ENCODE measurements at regions not wholly inside any gene's neighbourhood (a gene's known extent, or its start where the extent isn't known, plus 50 kb on each side); places are given as distances from the start of the nearest gene placed in this dataset.

DNA sequence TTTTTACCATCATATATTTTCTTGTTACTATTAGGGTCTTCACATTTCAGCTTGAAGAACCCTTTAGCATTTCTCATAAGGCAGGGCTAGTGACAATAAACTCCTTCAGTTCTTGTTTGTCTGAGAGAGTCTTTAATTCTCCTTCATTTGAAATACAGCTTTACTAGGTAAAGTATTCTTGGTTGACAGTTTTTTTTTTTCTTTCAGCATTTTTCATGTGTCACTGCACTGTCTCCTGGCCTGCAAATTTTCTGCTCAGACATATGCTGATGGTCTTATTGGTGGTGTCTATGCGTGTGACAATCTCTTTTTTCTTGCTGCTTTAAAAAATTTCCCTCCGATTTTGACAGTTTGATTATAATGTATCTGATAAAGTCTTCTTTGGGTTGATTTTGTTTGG is 399.9 kb downstream of the SH3GL2 start:
- DNase-seq = no peak

DNA sequence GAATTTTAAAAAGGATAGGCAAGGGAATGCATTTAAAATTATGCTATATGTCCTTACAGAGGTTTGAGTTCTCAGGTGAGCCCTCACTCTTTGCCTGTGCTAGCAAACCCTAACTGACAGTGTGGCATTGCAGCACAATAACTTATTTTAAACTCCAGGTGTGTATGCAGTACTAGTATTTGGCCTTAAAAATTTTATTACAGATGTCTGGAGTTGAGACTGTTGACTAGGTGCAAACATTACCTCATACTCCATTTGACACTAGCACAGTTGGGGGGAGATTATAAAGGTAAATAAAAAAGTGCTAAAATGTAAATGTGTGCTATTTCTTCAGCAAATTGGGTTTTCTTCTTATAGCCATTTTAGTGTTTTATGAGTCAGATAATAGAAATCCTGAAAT is 407.7 kb downstream of the SH3GL2 start:
- no peak for DNase-seq

DNA sequence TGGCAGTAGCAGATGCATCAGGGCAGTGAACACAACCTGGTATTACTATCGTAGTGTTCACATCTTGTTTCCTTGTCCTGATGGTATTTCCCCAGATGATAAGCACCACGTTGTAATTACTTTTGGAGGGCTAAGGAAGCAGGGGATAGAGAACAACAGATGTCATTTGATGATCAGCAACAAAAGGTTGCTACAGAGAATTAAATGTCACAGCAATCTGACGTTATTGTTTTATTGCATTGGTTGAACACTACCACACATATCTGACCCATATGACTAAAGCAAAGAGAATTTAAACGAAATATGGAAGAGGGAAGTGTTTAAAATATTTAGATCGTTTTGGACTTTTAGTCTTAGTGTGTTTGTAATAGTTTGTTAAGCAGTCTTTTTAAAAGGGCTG is 408.3 kb downstream of the SH3GL2 start:
- DNase-seq = no peak

DNA sequence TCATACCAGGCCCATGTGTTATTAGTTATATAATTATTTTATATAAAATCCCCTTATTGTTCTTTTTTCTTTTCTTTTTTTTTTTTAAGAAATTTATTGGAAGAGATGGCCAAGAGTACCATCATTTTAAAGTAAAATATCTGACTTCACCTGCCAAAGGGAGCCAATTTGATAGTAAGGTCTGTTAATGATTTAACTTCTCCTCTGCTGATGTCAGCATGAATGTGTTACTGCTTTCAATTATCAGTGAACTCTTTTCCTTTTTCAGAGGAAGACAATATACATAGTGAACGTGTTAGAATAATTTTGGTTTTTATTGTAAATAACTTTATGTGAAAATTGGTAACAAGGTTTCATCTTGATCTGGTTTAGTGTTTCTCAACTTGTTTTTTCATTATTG is 409.6 kb downstream of the SH3GL2 start:
- DNase-seq = no peak

DNA sequence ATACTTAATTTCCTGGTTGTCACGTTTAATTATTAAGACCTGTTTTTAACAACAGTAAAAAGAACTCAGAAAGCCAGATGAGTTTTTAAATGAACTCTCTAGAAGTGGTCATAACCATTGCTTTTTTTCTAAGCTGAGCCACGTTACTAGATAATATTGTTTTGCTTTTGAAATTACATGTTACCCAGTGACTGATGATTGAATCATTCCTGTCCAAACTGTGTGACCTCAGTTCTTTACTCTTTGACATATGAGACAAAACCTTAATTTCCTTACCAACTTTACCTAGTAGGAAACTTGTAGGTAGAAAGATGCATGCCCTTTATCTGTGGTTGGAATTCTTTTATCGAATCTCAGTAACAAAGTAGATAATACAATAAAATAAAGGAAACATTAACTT is 411.7 kb downstream of the SH3GL2 start:
- DNase-seq = no peak

DNA sequence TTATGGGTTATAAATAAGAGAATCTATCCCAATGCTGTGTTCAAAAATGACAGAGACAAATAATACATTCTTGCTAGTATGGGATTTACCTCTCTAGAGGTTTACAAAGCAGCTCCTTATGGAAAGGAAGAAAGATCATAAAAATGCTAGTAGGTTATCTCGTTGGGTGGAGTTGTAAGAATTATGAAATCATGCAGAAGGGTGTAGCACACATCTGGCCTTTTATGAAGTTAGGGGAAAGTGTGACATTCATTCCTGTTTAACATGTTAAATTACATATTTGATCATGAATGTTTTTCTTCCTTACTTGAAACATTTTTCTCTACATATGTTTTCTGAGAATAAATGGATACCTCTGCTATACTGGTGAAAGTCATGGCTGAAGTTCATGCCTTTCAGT is 414.2 kb downstream of the SH3GL2 start:
- DNase-seq = no peak

DNA sequence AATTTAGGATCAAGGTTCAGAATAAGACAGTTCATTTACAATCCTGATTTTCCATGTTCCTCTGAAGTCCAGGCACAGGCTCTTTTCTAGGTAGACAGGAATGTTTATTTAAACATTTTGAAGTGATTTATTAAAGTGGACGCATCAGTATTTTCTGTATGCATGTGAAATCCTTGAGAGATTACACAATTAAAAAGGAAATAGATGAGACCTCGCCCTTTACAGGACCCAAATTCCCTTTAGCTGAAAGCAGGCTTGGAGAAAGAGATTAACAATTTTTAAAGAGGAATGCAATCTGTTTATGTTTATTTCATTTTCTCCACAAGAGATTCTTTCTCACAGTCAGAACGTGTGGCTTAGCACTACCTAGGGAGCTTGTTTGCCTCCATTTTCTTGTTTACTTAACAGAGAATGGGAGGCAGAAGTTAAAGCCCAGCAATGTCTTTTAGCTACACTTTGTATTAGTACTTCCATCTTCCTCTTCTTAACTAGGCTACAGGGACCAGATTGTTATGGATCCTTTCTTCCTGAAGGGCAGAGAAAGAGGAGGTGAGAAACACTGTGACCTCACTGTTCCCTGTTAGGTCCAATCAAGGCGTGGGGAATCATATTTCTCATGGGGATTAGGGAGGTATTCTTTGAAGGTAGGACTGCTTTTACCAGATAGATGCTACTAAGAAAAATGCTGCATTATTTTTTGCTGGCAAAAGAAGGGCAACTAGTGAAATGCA is 416.0 kb downstream of the SH3GL2 start:
- DNase-seq = no peak

DNA sequence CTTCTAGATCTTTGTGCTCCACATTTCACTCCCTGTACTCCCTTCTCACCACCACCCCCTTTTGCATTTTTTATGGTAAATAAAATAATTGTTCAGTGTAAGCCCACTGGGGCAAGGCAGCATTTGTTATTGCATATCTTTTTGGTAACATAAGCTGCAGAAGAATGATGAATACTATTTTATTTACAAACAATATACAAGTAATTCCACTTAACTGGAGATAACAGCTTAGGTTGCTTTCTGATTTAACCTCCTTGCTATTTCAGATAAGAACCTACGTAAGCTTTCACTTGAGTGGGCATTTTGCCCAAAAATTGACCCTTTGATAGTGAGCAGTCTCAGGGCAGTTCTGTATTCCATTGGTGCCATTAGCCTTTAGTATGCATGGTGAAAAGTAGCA is 417.9 kb downstream of the SH3GL2 start:
- DNase-seq = no peak

DNA sequence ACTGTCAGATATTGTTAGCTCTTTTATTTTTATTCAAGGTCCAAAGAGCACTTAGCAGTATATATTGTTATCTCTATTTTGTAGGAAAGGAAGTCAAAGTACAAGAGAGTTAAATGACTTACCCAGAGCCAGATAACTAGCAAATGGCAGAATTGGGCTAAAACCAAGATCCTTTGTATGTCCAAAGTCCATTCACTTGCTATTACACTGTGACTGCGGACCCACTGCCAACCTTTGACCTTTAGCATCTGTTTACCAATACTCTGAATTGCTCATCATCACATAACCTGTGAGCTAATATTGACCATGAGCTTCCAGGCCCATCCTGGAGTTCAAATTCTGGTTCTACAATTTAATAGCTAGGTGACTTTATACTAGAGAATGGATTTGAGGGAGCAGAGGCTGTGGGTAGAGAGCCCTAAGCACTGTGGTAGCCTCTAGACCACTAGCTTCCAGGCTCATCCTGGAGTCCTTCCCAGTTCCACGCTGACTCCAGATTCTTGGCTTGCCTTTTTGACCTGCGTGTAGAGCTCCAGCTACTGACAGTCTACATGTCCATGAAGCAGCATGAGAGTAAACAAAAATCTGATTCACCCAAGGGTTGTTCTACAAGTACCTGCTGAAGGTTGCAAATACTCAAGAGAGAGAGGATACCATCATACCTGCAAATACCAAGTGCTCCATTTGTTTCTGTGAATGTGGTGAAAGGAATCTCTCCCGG is 424.0 kb downstream of the SH3GL2 start:
- DNase-seq = no peak

DNA sequence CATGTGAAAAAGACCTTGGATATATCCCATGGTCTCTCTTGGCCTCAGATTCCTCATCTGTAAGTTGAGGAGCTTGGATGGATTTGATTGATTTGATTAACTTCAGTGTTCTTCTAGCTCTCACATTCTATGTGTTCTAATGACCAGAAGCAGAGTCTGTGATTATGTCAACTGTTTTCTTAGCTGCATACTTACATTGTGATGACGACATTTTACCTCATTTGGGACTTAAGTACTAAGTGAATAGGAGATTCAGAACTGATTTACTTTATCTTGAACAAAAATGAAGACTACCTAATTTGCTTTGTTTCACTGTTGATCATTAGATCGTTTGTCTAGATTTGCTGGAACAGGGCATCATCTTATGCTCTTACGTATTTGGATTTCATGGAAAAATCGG is 427.7 kb downstream of the SH3GL2 start:
- DNase-seq = no peak

DNA sequence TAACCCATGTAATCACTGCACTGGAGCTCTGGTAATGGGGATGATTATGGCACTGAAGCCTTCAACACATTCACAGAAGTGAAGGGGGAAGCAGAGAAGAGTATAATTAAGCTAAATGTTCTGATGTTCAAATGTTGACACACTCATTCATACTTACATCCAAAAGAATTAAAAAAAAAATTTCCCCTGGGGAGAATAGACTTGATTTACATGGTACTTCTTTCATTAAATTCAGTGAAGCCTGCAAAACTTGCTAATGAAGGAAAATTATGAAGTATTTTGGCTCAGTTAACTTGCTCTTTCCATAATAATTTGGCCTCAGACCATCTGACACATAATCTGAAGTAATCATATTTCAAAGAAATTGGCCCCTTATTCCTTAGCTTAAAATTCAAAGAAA is 428.8 kb downstream of the SH3GL2 start:
- DNase-seq = no peak

DNA sequence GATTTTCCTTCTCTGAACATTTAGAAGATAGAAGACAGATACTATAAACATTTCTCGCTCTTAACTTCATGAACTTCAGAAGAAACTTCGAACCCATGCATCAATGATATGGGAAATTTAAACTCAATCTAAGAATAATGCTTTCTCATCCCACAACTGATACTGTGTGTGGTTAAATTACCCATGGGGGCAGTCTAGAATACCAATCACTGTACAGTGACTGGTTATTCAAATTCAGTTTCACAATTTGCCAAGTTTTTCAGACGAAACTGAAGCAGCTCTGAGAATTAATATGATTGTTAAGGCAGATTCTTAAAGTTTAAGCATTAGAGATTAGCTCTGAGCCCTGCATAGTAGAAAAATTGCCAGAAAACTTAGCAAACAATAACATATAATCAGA is 431.0 kb downstream of the SH3GL2 start:
- no peak for DNase-seq

DNA sequence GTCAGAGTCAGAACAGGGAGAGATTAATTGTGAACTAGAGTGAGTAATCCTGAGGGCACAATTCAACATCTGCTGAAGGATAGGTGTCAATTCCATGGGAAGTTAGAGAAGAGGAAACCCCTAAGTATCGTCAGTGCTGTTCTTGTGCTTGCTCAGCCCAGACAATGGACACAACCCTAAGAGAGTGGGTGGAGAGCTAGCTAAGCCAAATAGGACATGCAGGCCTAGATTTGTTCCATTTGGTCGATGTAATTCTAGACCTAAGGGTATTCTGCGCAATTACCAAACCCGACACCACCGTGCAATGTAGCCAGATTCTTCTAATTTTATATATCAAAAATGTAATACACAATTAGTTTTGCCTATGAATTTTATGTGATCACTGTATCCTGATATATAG is 431.6 kb downstream of the SH3GL2 start:
- DNase-seq = no peak

DNA sequence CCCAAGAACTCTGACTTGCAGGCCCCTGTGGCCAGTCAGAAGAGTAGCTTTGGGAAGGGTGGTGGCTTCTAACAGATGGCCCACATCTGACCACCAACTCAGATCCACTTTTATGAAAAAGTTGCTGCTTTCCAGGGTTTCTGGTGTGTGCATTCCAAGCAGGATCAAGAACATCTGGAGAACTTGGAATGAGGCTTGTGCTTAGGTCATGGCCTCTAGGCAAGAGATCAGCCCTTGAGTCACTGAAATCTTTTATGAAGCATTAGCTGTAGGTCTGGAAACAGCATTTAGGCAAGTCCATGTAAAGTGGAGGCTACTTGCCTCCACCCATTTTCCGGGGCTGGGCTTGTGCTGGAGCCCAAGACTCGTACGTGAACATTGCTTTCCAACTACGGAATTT is 433.3 kb downstream of the SH3GL2 start:
- DNase-seq = no peak

DNA sequence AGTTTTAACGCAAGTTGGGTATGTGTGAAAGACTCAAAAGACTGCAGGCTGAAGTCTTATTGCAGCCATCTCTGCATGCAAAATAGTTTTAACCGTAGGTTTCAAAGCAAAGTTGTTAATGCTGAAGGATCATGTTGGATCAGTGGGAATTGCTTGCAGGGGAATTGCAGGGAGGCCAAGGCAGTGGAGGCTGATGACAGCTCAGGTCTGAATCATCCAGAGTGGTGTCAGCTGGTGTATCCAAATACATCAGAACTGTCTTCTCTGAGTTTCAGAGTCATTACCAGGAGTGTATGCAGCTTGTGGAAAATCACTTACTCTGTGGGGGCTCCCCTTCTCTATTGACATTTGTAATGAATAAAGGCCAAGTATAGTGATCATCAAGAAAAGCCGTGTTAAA is 435.7 kb downstream of the SH3GL2 start:
- no peak for DNase-seq

DNA sequence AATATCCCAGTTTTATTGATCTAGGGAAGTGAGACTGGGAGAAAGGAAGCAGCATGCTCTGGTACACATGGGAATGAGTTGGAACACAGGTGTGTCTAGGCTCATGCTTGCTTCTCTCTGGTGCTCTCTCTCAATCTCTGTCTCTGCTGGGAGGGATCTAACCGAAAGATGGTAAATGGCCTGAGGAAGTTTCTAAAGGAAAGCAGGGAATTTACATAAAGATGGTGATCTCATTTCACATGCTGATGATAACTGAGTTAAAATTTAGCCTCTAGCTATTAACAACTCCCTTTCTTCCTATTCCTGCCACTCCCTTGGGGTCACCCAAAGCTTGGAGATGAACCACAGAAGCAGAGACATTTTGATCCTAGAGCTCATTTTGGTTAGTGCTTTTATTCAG is 436.2 kb downstream of the SH3GL2 start:
- no peak for DNase-seq

DNA sequence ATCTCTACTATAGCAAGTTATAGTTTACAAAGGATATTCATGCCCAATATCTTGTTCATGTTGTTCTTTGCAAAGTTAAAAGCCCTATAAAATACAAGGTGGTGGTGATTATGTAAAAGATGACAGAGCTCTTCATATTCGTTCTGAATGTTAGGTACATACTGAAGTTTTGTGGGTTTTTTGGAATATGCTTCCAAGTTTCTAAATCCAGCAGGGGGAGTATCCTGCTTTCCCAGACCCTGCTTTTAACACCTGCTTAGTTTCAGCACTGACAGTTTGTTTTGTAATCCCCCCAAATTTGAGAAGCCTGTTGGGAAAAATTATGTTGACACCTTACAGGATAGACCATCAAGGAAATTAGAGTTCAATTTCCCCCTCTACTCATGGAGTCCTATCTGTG is 438.3 kb downstream of the SH3GL2 start:
- no peak for DNase-seq

DNA sequence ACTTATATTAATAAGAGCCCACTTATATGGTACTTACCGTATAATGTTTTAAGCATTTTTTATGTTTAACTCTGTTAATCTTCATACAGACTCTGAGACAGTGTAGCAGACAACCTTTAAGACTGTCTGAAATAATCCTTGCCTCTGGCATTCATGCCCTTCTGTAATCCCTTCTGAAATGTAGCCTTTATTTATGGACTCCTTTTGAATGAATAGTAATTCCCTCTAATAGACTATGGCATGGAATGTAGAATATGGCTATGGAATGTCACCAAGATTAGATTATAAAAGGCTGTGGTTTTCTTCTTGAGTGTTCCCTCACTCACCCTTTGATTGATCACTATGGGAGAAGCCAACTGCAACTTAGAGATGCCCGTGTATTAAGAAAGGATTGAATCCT is 439.4 kb downstream of the SH3GL2 start:
- DNase-seq = no peak

DNA sequence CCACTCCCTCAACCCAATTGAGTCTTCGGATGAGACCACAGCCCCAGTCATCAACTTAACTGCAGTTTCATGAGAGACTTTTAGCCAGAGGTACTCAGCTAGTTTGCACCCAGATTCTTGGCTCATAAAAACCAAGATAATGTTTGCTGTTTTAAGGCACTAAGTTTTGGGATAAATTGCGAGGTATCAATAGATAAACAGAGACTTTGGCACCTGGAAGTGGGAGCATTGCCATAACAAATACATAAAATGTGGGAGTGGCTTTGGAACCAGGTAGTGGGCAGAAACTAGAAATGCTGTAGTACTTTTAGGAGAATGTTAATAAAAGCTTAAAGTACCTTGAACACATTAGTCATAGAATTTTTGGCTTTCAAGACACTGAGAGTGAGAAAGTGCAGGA is 439.8 kb downstream of the SH3GL2 start:
- DNase-seq = no peak

DNA sequence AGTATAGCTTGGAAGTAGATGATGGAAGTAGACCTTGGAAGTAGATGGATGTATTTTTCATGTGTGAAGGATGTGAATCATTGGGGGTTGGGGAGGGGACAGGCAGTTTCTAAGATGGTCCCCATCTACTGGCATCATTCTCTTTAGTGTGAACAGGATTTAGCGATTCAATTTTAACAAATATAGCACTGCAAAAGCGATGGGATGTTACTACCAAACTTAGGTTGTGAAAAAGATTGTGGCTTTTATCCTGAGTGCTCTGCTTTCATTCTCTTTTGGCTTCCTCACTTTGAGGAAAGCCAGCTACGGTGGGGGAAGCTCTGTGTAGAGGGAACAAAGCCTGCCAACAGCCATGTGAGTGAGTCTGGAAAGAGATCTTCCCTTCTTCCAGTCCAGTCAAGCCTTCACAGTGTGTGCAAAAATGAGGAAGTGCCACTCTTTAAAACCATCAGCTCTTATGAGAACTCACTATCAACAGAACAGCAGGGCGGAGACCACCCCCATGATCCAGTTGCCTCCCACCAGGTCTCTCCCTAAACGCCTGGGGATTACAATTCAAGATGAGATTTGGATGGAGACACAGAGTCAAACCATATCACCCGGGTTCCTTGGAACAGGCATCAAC is 441.4 kb downstream of the SH3GL2 start:
- no peak for DNase-seq

DNA sequence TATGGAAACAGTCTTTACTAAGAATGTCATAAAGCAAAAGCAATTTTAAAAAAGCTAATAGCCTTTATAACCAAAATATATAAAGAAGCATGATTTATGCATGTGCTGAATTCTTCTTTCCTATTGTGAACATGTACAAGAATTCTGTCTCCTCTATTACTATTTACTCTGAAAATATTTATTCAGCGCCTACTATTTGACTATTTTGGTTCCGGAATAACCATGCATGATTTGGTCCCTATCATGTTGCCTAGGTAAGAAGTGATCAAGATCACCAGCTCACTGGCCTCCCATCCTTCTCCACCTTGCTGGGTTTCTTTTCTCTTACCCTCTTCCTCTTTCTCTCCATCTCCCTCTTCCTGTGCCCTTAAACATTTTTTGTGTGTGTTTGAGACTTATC is 443.8 kb downstream of the SH3GL2 start:
- no peak for DNase-seq

DNA sequence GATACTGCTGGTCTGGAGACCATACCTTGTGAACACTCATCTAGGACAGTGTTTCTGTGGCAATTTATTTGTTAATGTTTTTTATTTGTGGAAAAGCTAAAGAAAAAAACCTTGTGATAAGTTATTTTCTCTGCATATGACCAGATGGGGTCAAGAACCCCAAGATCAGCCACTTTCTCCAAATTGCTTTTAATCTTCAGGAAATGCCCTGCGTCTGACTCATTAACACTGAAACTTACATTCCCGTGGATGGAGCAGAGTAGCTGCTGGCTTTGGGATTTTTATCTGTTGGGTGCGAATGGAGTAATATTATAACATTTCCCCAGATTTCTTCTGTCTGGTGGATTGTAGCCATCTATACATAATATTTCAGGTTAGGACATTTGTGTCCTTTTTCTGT is 444.5 kb downstream of the SH3GL2 start:
- DNase-seq = no peak

DNA sequence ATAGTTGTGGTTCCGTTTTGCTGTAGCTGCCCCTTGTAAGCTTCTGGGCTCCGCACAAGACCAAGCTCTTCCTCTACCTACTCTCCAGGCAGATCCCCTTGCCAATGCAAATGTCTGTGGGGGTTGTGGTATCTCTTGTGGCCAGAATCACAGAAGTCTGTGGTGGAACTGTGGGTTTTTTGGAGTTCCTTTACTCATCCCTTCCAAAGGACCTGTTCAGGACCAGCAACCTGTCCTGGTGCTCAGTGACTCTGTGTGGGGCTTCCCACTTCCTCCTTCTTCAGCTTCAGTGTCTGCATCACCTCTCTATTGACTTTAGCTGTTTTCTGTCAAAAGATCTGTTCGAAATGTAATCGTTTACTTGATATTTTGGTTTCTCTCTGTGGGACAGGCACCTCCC is 441.3 kb upstream of the ADAMTSL1 start:
- no peak for DNase-seq

DNA sequence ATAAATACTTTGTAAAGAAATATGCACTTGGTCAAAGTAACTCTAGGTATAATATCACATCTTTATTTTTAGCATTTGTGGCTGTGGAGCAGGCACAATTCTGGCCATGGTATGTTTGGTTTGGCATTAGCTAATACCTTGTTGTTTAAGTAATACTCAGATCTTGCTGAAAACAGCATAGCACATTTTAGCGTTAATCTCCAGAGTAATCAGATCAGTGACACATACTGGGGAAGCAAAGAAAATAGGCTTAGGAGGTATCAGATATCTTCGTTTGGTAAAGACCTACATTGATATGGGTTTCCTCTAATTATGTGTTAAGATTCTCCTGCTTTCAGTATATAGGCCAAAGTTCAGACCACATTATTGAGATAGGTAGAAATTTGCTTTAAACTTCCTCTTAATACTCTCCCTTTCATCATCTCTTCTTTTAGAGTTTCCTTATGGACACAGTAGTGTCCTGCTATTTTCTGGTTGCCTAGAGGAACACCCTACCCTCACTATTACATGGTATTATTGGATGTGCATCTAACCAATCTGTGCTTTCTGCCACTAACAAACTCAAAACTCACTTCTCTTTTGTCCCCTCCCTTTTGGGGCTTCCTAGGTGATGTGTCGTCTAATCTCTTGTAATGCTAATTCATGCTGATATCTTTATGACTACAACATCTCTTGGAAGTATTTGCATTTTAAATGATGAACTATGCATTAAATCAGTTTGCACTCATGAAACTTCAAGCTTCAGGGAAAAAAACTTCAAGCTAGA is 437.3 kb upstream of the ADAMTSL1 start:
- no peak for DNase-seq
